Smooth muscle cell (in vitro differentiated cells): ENCODE measurements at regions not wholly inside any gene's neighbourhood (a gene's known extent, or its start where the extent isn't known, plus 50 kb on each side); places are given as distances from the start of the nearest gene placed in this dataset.
"Not testable (repeated sequence)": the region's sequence is repeated elsewhere in the genome, so short reads cannot be mapped to it uniquely, and the experiment has no call there.

Experiments
- DNase-seq: peaks from one replicate; lab custom pipeline; 2025; ENCODE audit not compliant: unreplicated experiment; lab: John Stamatoyannopoulos, UW
- H2AFZ ChIP-seq: fragments of 200-600 bp; sonication (generic); 2 replicates; pipeline ENCODE4 v1.6.0; 2016; ENCODE audit warnings: antibody characterized with exemption, low read depth, mild to moderate bottlenecking
- H3F3A ChIP-seq: fragments of 200-600 bp; sonication (generic); 2 replicates; pipeline ENCODE4 v1.6.0; 2017; ENCODE audit warnings: antibody characterized with exemption, low read depth
- H3K27ac ChIP-seq: fragments of 200-600 bp; sonication (generic); 2 replicates; pipeline ENCODE4 v1.5.1; 2016; ENCODE audit warnings: low read depth, mild to moderate bottlenecking
- H3K27me3 ChIP-seq: fragments of 200-600 bp; sonication (generic); 2 replicates; pipeline ENCODE4 v1.6.1; 2016; ENCODE audit warnings: low read depth, mild to moderate bottlenecking
- H3K36me3 ChIP-seq: fragments of 200-600 bp; sonication (generic); 2 replicates; pipeline ENCODE4 v1.5.1; 2016; ENCODE audit warnings: low read depth
- H3K4me1 ChIP-seq: fragments of 200-600 bp; sonication (generic); 2 replicates; pipeline ENCODE4 v1.5.1; 2016; ENCODE audit warnings: low read depth
- H3K4me2 ChIP-seq: fragments of 200-600 bp; sonication (generic); 2 replicates; pipeline ENCODE4 v1.6.0; 2016; ENCODE audit warnings: mild to moderate bottlenecking
- H3K4me3 ChIP-seq: fragments of 200-600 bp; sonication (generic); 2 replicates; pipeline ENCODE4 v1.5.1; 2016; ENCODE audit warnings: mild to moderate bottlenecking
- H3K79me2 ChIP-seq: fragments of 200-600 bp; sonication (generic); 2 replicates; pipeline ENCODE4 v1.6.0; 2016; ENCODE audit warnings: low read depth, mild to moderate bottlenecking
- H3K9ac ChIP-seq: fragments of 200-600 bp; sonication (generic); 2 replicates; pipeline ENCODE4 v1.6.0; 2016; ENCODE audit warnings: low read depth
- H3K9me3 ChIP-seq: fragments of 200-600 bp; sonication (generic); replicated peaks from 2 replicates; pipeline ENCODE4 v1.5.1; 2016; ENCODE audit warnings: low read depth
- H4K20me1 ChIP-seq: fragments of 200-600 bp; sonication (generic); 2 replicates; pipeline ENCODE4 v1.6.0; 2016; ENCODE audit warnings: low read depth
- CTCF ChIP-seq: fragments of 200-600 bp; sonication (generic); IDR thresholded peaks from 2 replicates; pipeline ENCODE4 v1.5.1; 2017; ENCODE audit warnings: borderline replicate concordance, mild to moderate bottlenecking, antibody characterized with exemption; ENCODE audit not compliant: insufficient read depth, poor library complexity, severe bottlenecking
- WGBS: methylation state at CpG from one replicate; pipeline ENCODE4 v1.1.7; 2016; ENCODE audit warnings: low lambda C conversion rate; 5-methylcytosine and 5-hydroxymethylcytosine counted together

- no peaks in the 10 kb centered on the region for H3K4me1 ChIP-seq
- no peak for DNase-seq
- no peaks in the 10 kb centered on the region for H3K9me3 ChIP-seq
- no peaks in the 10 kb centered on the region for H3K36me3 ChIP-seq
- no peak for TF ChIP-seq CTCF
- peaks cover 42% of the 10 kb centered on the region for H3K27me3 ChIP-seq
- no peaks in the 10 kb centered on the region for H3K79me2 ChIP-seq
- H3K27ac ChIP-seq = no peak overlapping the region
- no peaks in the 10 kb centered on the region for H4K20me1 ChIP-seq
- no peak overlapping the region for H3K9ac ChIP-seq
- H2AFZ ChIP-seq = no peak overlapping the region
- H3K4me2 ChIP-seq = no peak overlapping the region
- WGBS = 86% methylated on average over 3 of the region's 3 CpGs
- H3F3A ChIP-seq = no peaks in the 10 kb centered on the region
- H3K4me3 ChIP-seq = no peak overlapping the region
Measured at GRCh38 chr10:25839683-25840082, 94.3 kb upstream of the MYO3A start.

GRCh38 chr10:25840875-25841274, 93.2 kb upstream of the MYO3A start:
- not testable (repeated sequence) for H3F3A ChIP-seq, H3K79me2 ChIP-seq, H3K4me3 ChIP-seq, H4K20me1 ChIP-seq, H3K4me1 ChIP-seq, H2AFZ ChIP-seq, H3K27ac ChIP-seq, H3K4me2 ChIP-seq, H3K9ac ChIP-seq, DNase-seq, H3K36me3 ChIP-seq, H3K9me3 ChIP-seq
- WGBS = 97% methylated on average over 3 of the region's 3 CpGs
- peaks cover 52% of the 10 kb centered on the region for H3K27me3 ChIP-seq

- Histone ChIP-seq H3F3A (no peaks in the 10 kb centered on the region), H3K4me2 (no peak overlapping the region), H3K27ac (no peak overlapping the region), H3K9ac (no peak overlapping the region), H3K27me3 (peaks cover 58% of the 10 kb centered on the region), H4K20me1 (no peaks in the 10 kb centered on the region), H3K9me3 (no peaks in the 10 kb centered on the region), H3K4me1 (no peaks in the 10 kb centered on the region), H2AFZ (no peak overlapping the region), H3K4me3 (no peak overlapping the region), H3K36me3 (no peaks in the 10 kb centered on the region), H3K79me2 (no peaks in the 10 kb centered on the region)
- no peak for DNase-seq
- no peak for TF ChIP-seq CTCF
- WGBS = 89% methylated on average over 6 of the region's 6 CpGs
Measured at GRCh38 chr10:25842146-25842545, 91.9 kb upstream of the MYO3A start.

- Histone ChIP-seq H3K79me2 (no peaks in the 10 kb centered on the region), H4K20me1 (no peaks in the 10 kb centered on the region), H3K9ac (no peak overlapping the region), H3K36me3 (no peaks in the 10 kb centered on the region), H2AFZ (no peak overlapping the region), H3K9me3 (no peaks in the 10 kb centered on the region), H3K4me3 (no peak overlapping the region), H3K4me1 (no peaks in the 10 kb centered on the region), H3K27me3 (peaks cover 64% of the 10 kb centered on the region), H3K4me2 (no peak overlapping the region), H3F3A (no peaks in the 10 kb centered on the region), H3K27ac (no peak overlapping the region)
- no peak for TF ChIP-seq CTCF
- no peak for DNase-seq
- 83% methylated on average over 10 of the region's 10 CpGs for WGBS
Measured at GRCh38 chr10:25843551-25844170, 90.4 kb upstream of the MYO3A start.

- DNase-seq, H3K27ac ChIP-seq, H3K4me3 ChIP-seq, H3K36me3 ChIP-seq, H3K4me2 ChIP-seq, H4K20me1 ChIP-seq, H3K9me3 ChIP-seq, H3K9ac ChIP-seq, H3K4me1 ChIP-seq, H3K79me2 ChIP-seq, H2AFZ ChIP-seq, H3F3A ChIP-seq: not testable (repeated sequence)
- H3K27me3 ChIP-seq = peaks cover 67% of the 10 kb centered on the region
- 84% methylated on average over 2 of the region's 2 CpGs for WGBS
Measured at GRCh38 chr10:25844716-25845115, 89.3 kb upstream of the MYO3A start.
